SK-N-MC (cell line): ENCODE measurements at regions not wholly inside any gene's neighbourhood (a gene's known extent, or its start where the extent isn't known, plus 50 kb on each side); places are given as distances from the start of the nearest gene placed in this dataset.

Experiments used
- DNase-seq: peaks from one replicate; pipeline ENCODE4 v3.0.0-alpha.2; 2011; ENCODE audit warnings: low read depth, low spot score
- H3K27ac ChIP-seq: fragments of 200-600 bp; sonication (generic); 2 replicates; pipeline ENCODE4 v1.5.1; 2016; ENCODE audit warnings: mixed run types
- H3K36me3 ChIP-seq: fragments of 200-600 bp; sonication (generic); 2 replicates; pipeline ENCODE4 v1.6.1; 2017; ENCODE audit warnings: antibody characterized with exemption, low read length, mixed read lengths; ENCODE audit not compliant: insufficient read depth
- H3K4me3 ChIP-seq: fragments of 200-600 bp; sonication (generic); 2 replicates; pipeline ENCODE4 v1.5.1; 2016
- H3K9ac ChIP-seq: fragments of 200-600 bp; sonication (generic); 2 replicates; pipeline ENCODE4 v1.8.0; 2017; ENCODE audit warnings: mixed run types, mixed read lengths; ENCODE audit not compliant: insufficient read length
- H3K9me3 ChIP-seq: fragments of 200-600 bp; sonication (generic); 2 replicates; pipeline ENCODE4 v1.6.1; 2017; ENCODE audit warnings: low read depth, mild to moderate bottlenecking, antibody characterized with exemption, low read length, moderate library complexity, mixed read lengths
- EZH2 ChIP-seq: fragments of 200-600 bp; sonication (generic); IDR thresholded peaks from one replicate; pipeline ENCODE4 v1.6.1; 2017; ENCODE audit warnings: antibody characterized with exemption
- FOXP2 ChIP-seq: optimal IDR thresholded peaks from 2 replicates; pipeline ENCODE3; 2011; ENCODE audit warnings: mild to moderate bottlenecking, moderate library complexity; ENCODE audit not compliant: insufficient read depth; ENCODE audit errors: extremely low read length, control extremely low read depth
- POLR2AphosphoS5 ChIP-seq: IDR thresholded peaks from 2 replicates; pipeline ENCODE4 v1.6.1; 2012; ENCODE audit warnings: mild to moderate bottlenecking, low read depth, low read length, borderline replicate concordance

DNA sequence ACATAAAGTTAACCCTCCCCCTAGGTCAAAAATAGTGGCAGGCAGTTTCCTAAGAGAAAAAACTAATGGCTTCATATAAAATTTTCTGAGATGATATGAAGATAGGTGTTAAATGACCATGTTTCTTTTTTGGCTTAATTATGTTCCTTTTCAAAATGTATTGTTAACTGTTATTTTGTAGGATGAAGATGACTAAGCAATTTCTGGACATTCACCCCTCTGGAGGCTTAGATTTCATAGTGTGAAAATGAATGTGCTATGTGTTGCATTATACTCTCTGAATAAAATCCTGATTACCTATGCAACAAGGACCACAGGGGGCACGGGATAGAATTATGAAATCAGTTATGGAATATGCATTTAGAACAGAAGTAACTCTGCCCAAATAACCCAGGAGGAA lies 233.5 kb downstream of the MRPS30 start:
- no peaks in the 10 kb centered on the region for H3K36me3 ChIP-seq
- no peak for TF ChIP-seq FOXP2
- TF ChIP-seq EZH2: no peak
- TF ChIP-seq POLR2AphosphoS5: no peak
- H3K9ac ChIP-seq: no peak overlapping the region
- no peak overlapping the region for H3K4me3 ChIP-seq
- DNase-seq: no peak
- H3K9me3 ChIP-seq: no peaks in the 10 kb centered on the region
- no peak overlapping the region for H3K27ac ChIP-seq

DNA sequence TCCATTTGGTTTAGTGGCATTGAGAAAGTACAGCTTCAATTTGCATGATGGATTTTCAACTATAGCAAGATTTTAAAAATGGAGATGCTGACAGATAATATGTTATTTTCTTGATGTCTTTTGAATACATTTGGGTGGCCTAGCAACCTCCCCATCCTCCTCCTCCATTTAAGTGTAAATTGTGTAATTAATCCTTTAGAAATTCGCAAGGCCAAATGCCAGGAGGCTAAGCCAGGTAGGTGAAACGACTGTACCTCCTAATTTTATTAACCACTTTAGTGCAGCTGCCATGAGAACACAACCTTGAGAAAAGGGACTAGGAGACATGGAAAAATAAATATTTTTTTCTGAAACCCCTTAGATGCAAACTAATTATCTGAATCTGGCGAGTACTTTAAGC lies 248.8 kb downstream of the MRPS30 start:
- TF ChIP-seq EZH2 (no peak), FOXP2 (no peak)
- no peak overlapping the region for H3K4me3 ChIP-seq

DNA sequence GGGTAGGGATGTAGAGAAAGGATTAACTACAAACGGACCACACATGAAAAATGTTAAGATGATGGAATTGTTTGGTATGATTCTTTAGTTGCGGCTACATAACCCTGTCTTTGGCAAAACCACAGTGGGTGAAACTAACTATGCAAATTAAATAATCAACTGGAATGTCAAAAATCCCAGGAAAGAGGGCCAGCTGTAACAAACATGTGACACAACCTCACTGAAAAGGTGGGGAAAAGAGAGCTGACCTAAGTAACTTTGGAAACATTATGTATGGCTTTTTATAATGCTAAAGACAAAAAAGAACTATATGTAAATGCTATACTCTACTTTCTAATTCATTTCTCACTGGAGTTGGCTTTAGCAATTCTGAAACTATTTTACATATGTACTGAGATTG lies 252.0 kb downstream of the MRPS30 start:
- Histone ChIP-seq H3K4me3 (no peak overlapping the region), H3K9me3 (no peaks in the 10 kb centered on the region), H3K9ac (no peak overlapping the region)

More for the DNA sequence above, 248.8 kb downstream of the MRPS30 start:
- no peak for DNase-seq
- no peaks in the 10 kb centered on the region for H3K36me3 ChIP-seq
- no peak overlapping the region for H3K27ac ChIP-seq
- H3K9me3 ChIP-seq: no peaks in the 10 kb centered on the region
- no peak overlapping the region for H3K9ac ChIP-seq

DNA sequence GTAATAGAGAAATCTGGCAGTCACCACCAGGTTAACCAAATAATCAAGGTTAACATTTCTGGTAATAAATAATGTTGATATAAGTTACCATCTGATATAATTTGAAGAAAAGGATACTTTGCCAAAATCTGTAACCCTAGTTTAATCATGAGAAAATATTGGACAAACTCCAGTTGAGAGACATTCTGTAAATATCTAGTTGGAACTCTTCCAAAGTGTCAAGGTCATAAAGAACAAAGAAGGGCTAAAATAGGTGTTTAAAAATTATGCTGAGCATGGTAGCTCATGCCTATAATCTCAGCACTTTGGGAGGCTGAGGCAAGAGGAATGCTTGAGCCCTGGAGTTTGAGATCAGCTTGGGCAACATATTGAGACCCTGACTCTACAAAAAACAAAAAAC lies 253.3 kb downstream of the MRPS30 start:
- H3K4me3 ChIP-seq: no peak overlapping the region
- no peak for TF ChIP-seq POLR2AphosphoS5
- TF ChIP-seq FOXP2: no peak
- no peak for TF ChIP-seq EZH2
- no peak for DNase-seq

More for the DNA sequence above, 252.0 kb downstream of the MRPS30 start:
- no peak overlapping the region for H3K27ac ChIP-seq
- no peak for DNase-seq
- no peaks in the 10 kb centered on the region for H3K36me3 ChIP-seq
- TF ChIP-seq EZH2: no peak
- no peak for TF ChIP-seq POLR2AphosphoS5
- no peak for TF ChIP-seq FOXP2

DNA sequence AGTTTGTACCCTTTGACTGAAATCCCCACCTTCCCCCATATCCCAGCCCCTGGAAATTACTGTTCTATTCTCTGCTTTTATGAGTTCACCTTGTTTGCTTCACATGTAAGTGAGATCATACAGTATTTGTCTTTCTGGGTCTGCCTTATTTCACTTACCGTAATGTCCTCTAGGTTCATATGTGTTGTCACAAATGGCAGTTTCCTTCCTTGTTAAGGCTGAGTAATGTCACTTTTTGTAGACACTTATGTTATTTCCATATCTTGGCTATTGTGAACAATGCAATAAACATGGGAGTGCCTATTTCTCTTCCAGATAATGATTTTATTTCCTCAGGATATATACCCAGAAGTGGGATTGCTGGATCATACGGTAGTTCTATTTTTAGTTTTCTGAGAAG lies 272.3 kb downstream of the MRPS30 start:
- H3K4me3 ChIP-seq: no peak overlapping the region
- DNase-seq: no peak
- TF ChIP-seq EZH2 (no peak), FOXP2 (no peak), POLR2AphosphoS5 (no peak)
- no peaks in the 10 kb centered on the region for H3K9me3 ChIP-seq
- no peak overlapping the region for H3K27ac ChIP-seq
- no peaks in the 10 kb centered on the region for H3K36me3 ChIP-seq
- H3K9ac ChIP-seq: no peak overlapping the region

More for the DNA sequence above, 253.3 kb downstream of the MRPS30 start:
- H3K27ac ChIP-seq: no peak overlapping the region
- no peaks in the 10 kb centered on the region for H3K9me3 ChIP-seq
- H3K9ac ChIP-seq: no peak overlapping the region
- H3K36me3 ChIP-seq: no peaks in the 10 kb centered on the region

DNA sequence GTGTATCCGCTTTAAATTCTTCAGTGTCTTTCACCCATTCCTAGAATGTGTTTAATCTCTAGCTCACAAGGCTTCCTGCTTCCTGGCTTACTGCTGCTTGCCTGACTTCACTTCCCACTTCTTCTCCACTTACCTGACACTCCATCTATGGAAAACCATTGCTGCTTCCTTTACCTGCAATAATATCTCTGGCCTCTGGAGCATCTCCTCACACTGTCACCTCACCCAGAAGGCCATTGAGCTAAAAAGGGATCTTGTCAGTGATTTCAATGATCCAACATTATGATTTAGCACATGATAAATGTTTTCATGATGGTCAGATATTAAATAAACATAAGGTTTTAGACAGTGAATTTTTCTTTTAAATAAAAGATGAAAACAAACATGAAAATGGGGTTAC lies 281.1 kb downstream of the MRPS30 start:
- DNase-seq: no peak
- Histone ChIP-seq H3K9ac (no peak overlapping the region), H3K27ac (no peak overlapping the region), H3K36me3 (no peaks in the 10 kb centered on the region), H3K4me3 (no peak overlapping the region), H3K9me3 (no peaks in the 10 kb centered on the region)
- TF ChIP-seq FOXP2 (no peak), EZH2 (no peak), POLR2AphosphoS5 (no peak)

DNA sequence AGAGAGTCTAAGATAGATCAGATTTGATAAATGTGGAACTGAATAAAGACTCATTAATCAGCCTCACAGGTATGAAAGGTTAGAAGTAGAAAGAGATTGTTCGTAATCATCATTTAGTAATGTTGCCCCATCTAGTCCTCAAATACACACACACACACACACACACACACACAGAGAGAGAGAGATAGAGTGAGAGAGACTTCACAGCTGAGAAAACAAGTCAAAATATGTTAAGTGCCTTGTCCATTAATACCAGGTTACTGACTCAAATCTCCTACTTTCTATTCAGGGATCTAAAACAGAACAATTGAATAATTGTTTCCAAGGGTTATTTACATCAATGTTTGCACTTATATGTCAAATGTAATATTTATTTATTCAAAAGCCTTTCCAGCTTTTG lies 284.6 kb downstream of the MRPS30 start:
- Histone ChIP-seq H3K9me3 (no peaks in the 10 kb centered on the region), H3K9ac (no peak overlapping the region), H3K36me3 (no peaks in the 10 kb centered on the region), H3K4me3 (no peak overlapping the region), H3K27ac (no peak overlapping the region)
- no peak for DNase-seq
- TF ChIP-seq FOXP2 (no peak), POLR2AphosphoS5 (no peak), EZH2 (no peak)

DNA sequence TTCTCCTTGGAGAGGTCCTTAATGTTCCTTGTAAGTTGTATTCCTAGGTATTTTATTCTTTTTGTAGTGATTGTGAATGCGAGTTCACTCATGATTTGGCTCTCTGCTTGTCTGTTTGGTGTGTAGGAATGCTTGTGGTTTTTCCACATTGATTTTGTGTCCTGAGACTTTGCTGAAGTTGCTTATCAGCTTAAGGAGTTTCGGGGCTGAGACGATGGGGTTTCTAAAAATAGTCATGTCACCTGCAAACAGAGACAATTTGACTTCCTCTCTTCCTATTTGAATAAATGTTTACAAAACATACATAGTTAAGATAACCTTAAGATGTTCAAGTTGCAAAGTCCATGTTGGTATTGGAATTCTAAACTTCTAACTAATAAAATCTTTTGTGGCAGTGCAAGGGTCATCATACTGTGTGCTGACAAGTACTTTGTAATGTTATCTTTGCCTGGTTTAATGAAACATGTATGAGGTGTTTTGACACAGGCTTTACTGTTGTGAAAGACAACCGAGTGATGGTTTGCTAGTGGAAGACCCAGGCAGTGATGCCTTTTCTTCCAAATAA lies 286.2 kb downstream of the MRPS30 start:
- H3K9me3 ChIP-seq: no peaks in the 10 kb centered on the region
- no peak for TF ChIP-seq POLR2AphosphoS5
- TF ChIP-seq FOXP2: no peak
- TF ChIP-seq EZH2: no peak
- no peak for DNase-seq
- H3K9ac ChIP-seq: no peak overlapping the region
- no peak overlapping the region for H3K27ac ChIP-seq
- no peaks in the 10 kb centered on the region for H3K36me3 ChIP-seq
- H3K4me3 ChIP-seq: no peak overlapping the region

DNA sequence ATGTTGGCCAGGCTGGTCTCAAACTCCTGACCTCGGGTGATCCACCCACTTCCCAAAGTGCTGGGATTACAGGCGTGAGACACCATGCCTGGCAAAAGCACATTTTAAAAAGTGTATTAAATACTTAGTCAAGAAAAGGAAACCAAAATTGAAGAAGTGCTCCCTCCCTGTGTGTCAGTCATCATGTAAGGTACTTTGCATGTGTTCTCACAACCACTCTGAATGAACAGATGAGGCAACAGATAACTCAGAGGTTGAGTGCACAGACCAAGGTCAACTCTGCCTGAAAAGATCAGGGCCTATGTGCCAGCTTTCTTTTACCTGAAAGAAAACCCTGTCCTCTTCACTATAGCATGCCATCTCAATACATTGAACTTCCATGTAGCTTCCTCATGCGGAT lies 289.7 kb downstream of the MRPS30 start:
- Histone ChIP-seq H3K4me3 (no peak overlapping the region), H3K36me3 (no peaks in the 10 kb centered on the region), H3K27ac (no peak overlapping the region), H3K9ac (no peak overlapping the region), H3K9me3 (no peaks in the 10 kb centered on the region)
- no peak for TF ChIP-seq POLR2AphosphoS5
- no peak for TF ChIP-seq FOXP2
- no peak for TF ChIP-seq EZH2
- no peak for DNase-seq

DNA sequence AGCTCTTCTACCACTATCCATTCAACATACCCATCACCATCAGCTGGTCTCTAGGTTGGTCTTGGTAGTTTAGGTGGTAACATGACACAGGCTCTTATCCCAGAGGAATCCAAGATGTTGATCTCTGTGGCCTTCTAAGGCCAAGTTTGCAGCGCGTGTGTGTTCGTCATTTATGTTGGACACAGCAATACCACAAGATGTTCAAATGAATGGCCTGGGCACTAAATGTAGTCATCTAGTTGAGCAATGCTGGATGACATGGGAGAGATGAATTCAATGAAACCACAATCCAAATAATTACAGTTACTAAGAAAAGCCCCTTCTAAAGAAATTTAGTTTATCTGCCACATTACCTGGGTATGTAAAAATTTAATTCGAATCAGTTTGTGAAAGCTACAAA lies 292.4 kb downstream of the MRPS30 start:
- H3K9ac ChIP-seq: no peak overlapping the region
- H3K9me3 ChIP-seq: no peaks in the 10 kb centered on the region
- H3K36me3 ChIP-seq: no peaks in the 10 kb centered on the region
- H3K27ac ChIP-seq: no peak overlapping the region
- DNase-seq: no peak
- H3K4me3 ChIP-seq: no peak overlapping the region
- TF ChIP-seq FOXP2: no peak
- TF ChIP-seq EZH2: no peak
- no peak for TF ChIP-seq POLR2AphosphoS5
